Skeletal muscle tissue (tissue), 3 donors: ENCODE measurements at regions not wholly inside any gene's neighbourhood (a gene's known extent, or its start where the extent isn't known, plus 50 kb on each side); places are given as distances from the start of the nearest gene placed in this dataset.

Experiments used
- H3K27ac ChIP-seq: one replicate; pipeline ENCODE4 v1.7.0; 2013; ENCODE audit warnings: mild to moderate bottlenecking, low read depth, low read length, inconsistent platforms
- H3K27me3 ChIP-seq, 3 donors: one replicate each; pipeline ENCODE4 v1.7.0; 2013; ENCODE audit warnings: low read length in 3 of 3; ENCODE audit not compliant: control insufficient read depth in 3 of 3, insufficient read depth in 3 of 3
- H3K36me3 ChIP-seq, 3 donors: one replicate each; pipeline ENCODE4 v1.7.0; 2013; ENCODE audit warnings: low read length in 3 of 3; ENCODE audit not compliant: control insufficient read depth in 3 of 3, insufficient read depth in 3 of 3
- H3K4me1 ChIP-seq, 3 donors: one replicate each; pipeline ENCODE4 v1.7.0; 2013; ENCODE audit warnings: low read length in 3 of 3, mild to moderate bottlenecking in 3 of 3; ENCODE audit not compliant: control insufficient read depth in 3 of 3, insufficient read depth in 3 of 3
- H3K4me3 ChIP-seq, 3 donors: one replicate each; pipeline ENCODE4 v1.7.0; 2013; ENCODE audit warnings: low read length in 3 of 3
- H3K9ac ChIP-seq, 3 donors: one replicate each; pipeline ENCODE4 v1.7.0; 2013; ENCODE audit warnings: low read length in 3 of 3, mild to moderate bottlenecking in 3 of 3, moderate library complexity in 2 of 3, low read depth in 1 of 3
- H3K9me3 ChIP-seq, 3 donors: one replicate each; pipeline ENCODE4 v1.7.0; 2013; ENCODE audit warnings: low read length in 3 of 3; ENCODE audit not compliant: control insufficient read depth in 3 of 3
- donor health status: Osteomylitis.

GRCh38 chr18:37741032-37741623, 175.5 kb upstream of the CELF4 start:
- H3K4me1 ChIP-seq, result no peaks in the 10 kb centered on the region
- no peak overlapping the region for H3K27ac ChIP-seq
- no peak overlapping the region for H3K4me3 ChIP-seq
- no peaks in the 10 kb centered on the region for H3K36me3 ChIP-seq
- no peaks in the 10 kb centered on the region for H3K27me3 ChIP-seq
- H3K9me3 ChIP-seq, result no peaks in the 10 kb centered on the region
- no peak overlapping the region for H3K9ac ChIP-seq

GRCh38 chr18:37734406-37734805, 168.8 kb upstream of the CELF4 start:
- H3K36me3 ChIP-seq, result no peaks in the 10 kb centered on the region
- H3K4me3 ChIP-seq, result no peak overlapping the region
- no peak overlapping the region for H3K9ac ChIP-seq
- H3K4me1 ChIP-seq, result no peaks in the 10 kb centered on the region
- H3K27ac ChIP-seq, result no peak overlapping the region
- no peaks in the 10 kb centered on the region for H3K9me3 ChIP-seq
- H3K27me3 ChIP-seq, result no peaks in the 10 kb centered on the region

GRCh38 chr18:37729716-37730115, 164.1 kb upstream of the CELF4 start:
- Histone ChIP-seq H3K27ac (no peak overlapping the region), H3K4me3 (no peak overlapping the region)

GRCh38 chr18:37724206-37724605, 158.6 kb upstream of the CELF4 start:
- no peaks in the 10 kb centered on the region for H3K36me3 ChIP-seq
- no peak overlapping the region for H3K4me3 ChIP-seq
- H3K27ac ChIP-seq, result no peak overlapping the region
- no peaks in the 10 kb centered on the region for H3K9me3 ChIP-seq
- H3K4me1 ChIP-seq, result no peaks in the 10 kb centered on the region
- H3K9ac ChIP-seq, result no peak overlapping the region
- H3K27me3 ChIP-seq, result no peaks in the 10 kb centered on the region

More at GRCh38 chr18:37729716-37730115, 164.1 kb upstream of the CELF4 start:
- Histone ChIP-seq H3K27me3 (no peaks in the 10 kb centered on the region), H3K9ac (no peak overlapping the region), H3K4me1 (no peaks in the 10 kb centered on the region), H3K36me3 (no peaks in the 10 kb centered on the region), H3K9me3 (no peaks in the 10 kb centered on the region)

DNA sequence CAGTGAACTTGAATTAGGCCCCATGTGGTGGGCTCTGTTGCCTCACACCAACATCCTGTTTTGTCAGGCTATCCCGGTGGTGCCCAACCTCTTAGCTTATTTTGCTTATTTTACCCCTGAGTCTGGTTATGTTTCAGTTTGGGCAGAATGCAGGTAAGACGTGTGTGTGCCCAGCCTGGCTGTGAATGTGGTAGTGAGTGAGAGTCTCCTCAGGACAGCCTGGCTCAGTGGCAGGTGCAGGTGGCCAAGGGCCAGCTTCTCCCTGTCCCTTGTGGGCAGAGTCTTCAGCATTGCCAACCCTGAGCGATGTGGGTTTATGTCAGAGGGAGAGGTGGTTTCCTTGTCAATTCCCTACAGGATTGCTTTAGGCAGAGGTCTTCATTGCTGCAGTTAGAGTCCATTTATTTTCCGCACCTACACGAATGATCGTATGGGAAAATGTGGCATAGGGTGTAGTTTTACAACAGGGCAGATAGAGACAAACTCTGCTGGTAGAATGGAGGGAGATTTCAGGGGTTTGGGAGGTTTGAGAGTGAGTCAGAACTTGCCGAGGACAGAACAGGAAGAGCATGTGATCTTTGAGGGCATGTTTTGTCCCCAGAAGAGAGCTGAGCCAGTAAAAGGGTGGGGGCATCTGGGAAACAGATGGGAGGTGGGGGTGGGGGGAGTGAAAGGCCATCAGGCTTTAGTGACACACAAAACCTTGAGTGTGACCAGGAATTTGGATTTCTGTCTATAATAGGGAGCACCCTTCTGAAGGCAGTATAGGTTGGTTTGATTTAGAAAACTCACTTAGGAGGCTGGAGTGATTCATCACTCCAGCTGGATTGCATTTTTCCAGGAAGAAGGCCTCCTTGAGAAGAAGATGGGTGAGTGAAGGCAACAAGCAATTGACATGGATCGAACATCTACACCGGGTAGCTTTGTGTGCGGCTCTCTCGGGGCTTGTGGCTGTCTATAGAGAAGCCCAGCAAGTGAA, 156.2 kb upstream of the CELF4 start:
- Histone ChIP-seq H3K27ac (no peak overlapping the region), H3K36me3 (no peaks in the 10 kb centered on the region), H3K27me3 (peaks cover 0 to 2% (median 0%) of the 10 kb centered on the region in 3 donors), H3K9me3 (no peaks in the 10 kb centered on the region), H3K9ac (no peak overlapping the region), H3K4me3 (no peak overlapping the region), H3K4me1 (no peaks in the 10 kb centered on the region)

DNA sequence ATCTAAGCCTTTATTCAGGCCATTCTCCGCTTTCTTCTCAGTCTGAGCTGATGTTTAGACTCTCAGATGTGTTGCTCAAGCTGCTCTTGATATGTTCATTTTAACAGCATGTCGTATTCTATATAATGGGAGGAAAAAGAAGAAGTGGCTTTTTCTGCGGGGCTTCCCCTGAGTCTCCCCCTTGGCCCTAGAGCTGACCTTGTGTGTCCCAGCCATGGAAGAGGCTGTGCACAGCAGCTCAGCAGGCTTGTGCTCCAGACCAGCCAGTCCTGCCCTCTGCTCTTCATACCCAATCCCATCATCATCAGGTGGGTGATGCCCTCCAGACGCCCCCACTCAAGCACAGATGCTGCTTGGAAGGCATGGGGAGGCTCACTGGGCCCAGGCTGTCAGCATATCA, 155.1 kb upstream of the CELF4 start:
- Histone ChIP-seq H3K27me3 (peaks cover 0 to 2% (median 0%) of the 10 kb centered on the region in 3 donors), H3K36me3 (no peaks in the 10 kb centered on the region), H3K4me1 (no peaks in the 10 kb centered on the region), H3K9me3 (no peaks in the 10 kb centered on the region), H3K27ac (no peak overlapping the region), H3K4me3 (no peak overlapping the region), H3K9ac (no peak overlapping the region)

- H3K4me3 ChIP-seq, result no peak overlapping the region
- H3K9ac ChIP-seq, result no peak overlapping the region
These were observed 152.1 kb upstream of the CELF4 start for GRCh38 chr18:37717656-37718055.

GRCh38 chr18:37717098-37717497, 151.5 kb upstream of the CELF4 start:
- no peaks in the 10 kb centered on the region for H3K4me1 ChIP-seq
- no peak overlapping the region for H3K4me3 ChIP-seq
- H3K9me3 ChIP-seq, result no peaks in the 10 kb centered on the region
- peaks cover 0 to 2% (median 0%) of the 10 kb centered on the region in 3 donors for H3K27me3 ChIP-seq
- no peaks in the 10 kb centered on the region for H3K36me3 ChIP-seq
- H3K9ac ChIP-seq, result no peak overlapping the region
- H3K27ac ChIP-seq, result no peak overlapping the region

More at GRCh38 chr18:37717656-37718055, 152.1 kb upstream of the CELF4 start:
- H3K27ac ChIP-seq, result no peak overlapping the region
- H3K36me3 ChIP-seq, result no peaks in the 10 kb centered on the region
- H3K27me3 ChIP-seq, result peaks cover 0 to 2% (median 0%) of the 10 kb centered on the region in 3 donors
- no peaks in the 10 kb centered on the region for H3K9me3 ChIP-seq
- no peaks in the 10 kb centered on the region for H3K4me1 ChIP-seq

DNA sequence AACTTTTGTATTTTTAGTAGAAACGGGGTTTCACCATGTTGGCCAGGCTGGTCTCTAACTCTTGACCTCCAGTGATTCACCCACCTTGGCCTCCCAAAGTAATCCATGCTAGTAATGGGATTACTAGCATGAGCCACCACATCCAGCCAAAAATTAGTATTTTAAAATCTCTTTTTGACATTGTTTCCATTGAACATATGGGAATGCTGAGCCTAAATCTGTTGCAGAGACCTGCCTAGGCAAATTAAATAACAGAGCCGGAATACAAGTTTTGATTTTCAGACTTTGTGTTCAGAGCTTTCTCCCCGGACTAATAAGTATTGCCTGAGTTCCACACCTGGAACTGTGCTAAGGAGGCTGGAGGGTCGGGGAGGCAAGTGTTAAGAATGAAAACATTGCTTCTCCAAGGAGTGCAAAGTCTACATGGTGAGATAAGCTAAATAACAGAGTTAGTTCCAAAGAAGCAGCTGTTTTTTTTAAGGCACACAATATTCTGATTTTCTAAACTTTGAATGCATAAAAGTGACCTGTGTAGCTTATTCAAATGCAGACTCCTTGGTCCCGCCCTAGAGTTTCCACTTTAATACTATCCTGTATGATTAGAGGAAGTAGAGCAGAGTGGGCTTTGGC, 150.6 kb upstream of the CELF4 start:
- H3K4me1 ChIP-seq, result no peaks in the 10 kb centered on the region
- H3K36me3 ChIP-seq, result no peaks in the 10 kb centered on the region
- H3K9me3 ChIP-seq, result no peaks in the 10 kb centered on the region
- H3K27ac ChIP-seq, result no peak overlapping the region
- peaks cover 0 to 2% (median 0%) of the 10 kb centered on the region in 3 donors for H3K27me3 ChIP-seq
- no peak overlapping the region for H3K4me3 ChIP-seq
- H3K9ac ChIP-seq, result no peak overlapping the region

DNA sequence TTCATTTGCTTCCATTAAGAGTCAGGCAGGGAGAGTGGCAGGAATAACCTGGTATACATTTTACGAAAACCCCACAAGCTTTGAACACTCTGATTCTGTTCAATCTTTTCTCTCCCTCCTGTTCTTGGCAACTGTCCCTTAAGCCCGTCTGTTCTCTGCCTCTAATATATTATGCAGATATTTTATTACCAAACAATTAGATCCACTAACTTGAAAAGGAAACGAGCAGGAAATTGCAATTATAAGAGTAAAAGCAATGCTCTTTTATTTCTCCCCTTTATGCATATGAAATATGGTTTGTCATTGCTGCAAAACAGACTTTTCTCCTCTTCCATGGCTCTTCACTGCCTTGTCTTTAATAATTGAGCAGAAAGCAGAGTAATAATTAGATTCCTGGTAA, 149.1 kb upstream of the CELF4 start:
- no peak overlapping the region for H3K27ac ChIP-seq
- no peaks in the 10 kb centered on the region for H3K9me3 ChIP-seq
- no peak overlapping the region for H3K9ac ChIP-seq
- no peaks in the 10 kb centered on the region for H3K36me3 ChIP-seq
- H3K4me1 ChIP-seq, result no peaks in the 10 kb centered on the region
- H3K27me3 ChIP-seq, result peaks cover 0 to 2% (median 0%) of the 10 kb centered on the region in 3 donors
- H3K4me3 ChIP-seq, result no peak overlapping the region
